DLD1 (cell line): ENCODE measurements at regions not wholly inside any gene's neighbourhood (a gene's known extent, or its start where the extent isn't known, plus 50 kb on each side); places are given as distances from the start of the nearest gene placed in this dataset.

Experiments used
- in situ Hi-C: cut with HindIII; loops from 2 replicates; pipeline ENCODE4 v1.10.0; 2017; ENCODE audit warnings: low sequenced_read_pairs

DNA sequence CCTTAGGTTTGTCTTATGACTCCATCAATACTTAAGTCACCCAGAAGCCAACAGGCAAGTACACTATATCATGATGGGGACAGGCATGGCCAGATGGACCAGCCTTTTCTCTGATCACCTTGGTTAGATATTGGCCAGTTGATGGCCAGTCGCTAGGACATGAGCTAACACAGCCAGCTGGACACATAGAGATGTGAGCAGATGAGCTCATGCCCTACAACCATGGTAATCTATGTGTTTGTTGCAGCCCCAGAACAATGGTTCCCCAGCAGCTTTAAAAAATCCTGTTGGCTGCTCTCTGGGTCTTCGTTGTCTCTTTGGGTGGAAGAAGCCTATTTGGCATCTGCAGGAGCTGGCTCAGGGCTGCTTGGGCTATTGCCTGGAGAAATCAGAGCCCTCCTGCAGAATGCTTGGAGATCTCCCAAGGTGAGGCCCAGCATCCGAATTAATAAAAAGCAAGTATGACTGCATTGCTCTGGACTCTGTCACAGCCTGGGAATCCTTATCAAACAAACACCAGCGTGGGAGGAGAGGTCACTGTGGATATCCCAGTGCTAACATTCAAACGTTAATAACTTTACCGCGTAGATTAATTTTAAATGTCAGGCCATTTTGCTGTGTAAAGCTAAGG is 62.3 kb upstream of the KLHL29 start:
- in situ Hi-C loops, result no loop called here

DNA sequence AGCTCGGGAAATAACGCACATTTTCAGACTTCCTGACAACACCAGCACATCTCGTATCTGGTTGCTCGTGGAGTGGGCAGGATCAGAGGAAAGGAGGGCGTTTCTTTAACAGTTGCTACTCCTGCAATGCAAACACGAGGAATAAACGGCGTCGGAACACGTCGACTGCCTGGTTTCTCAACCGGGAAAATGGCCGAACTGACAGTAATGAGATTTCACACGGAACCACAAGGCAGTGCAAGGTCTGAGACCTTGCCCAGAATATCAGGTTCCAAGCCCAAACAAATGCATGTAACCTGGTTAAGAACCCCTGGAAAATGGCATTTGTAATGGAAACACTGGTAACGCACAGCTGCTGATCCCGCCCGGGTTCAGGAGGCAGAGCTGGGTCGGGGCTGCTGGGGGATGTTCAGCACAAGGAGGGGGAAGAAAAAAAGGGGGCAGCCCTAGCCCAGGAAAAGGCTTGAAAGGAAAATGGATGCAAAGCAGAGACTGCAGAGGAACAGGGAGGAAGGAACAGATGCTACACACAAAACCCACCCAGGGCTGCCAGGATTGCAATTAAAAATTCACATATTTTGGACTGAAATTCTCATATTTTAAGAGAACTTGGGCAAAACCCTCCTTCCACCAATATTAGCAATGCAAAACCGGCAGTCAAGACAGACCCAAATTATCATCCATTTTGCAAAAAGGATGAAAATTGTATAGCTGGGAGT is 61.6 kb upstream of the KLHL29 start:
- in situ Hi-C loops, result no loop called here

DNA sequence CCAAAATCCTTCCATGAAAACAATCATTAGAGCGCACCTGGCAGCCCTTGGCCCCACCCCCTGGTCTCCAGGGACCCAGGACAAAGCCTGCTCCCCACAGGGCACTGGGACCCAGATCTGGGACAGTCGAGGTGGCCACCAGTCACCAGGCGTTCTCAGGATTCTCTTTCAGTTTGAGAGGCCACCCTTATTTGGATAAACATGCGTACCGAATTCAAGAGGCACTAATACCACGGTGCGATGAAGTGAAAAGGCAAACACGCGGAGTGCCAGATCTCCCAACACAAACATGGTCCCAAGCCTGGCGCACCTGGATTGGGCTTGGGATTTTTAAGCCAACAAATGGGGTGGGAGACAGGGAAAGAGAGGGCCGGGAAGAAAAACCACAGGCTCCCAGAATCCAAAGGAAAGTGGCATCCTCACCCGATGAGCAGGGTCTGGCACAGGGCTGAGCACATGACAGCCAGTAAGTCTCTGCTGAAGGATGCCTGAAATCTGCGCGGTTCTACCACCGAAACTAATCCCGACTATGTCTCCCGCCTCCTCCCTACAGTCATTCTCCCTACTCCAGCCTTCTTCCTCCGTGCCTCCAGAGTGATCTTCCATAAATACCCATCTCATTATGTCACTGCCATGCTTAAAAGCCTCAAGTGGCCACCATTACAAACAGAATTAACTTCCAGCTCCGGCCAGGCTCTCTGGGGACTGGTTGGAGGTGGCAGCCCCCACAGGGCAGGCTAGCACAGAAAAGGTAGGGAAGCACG is 60.9 kb upstream of the KLHL29 start:
- in situ Hi-C loops, result no loop called here

DNA sequence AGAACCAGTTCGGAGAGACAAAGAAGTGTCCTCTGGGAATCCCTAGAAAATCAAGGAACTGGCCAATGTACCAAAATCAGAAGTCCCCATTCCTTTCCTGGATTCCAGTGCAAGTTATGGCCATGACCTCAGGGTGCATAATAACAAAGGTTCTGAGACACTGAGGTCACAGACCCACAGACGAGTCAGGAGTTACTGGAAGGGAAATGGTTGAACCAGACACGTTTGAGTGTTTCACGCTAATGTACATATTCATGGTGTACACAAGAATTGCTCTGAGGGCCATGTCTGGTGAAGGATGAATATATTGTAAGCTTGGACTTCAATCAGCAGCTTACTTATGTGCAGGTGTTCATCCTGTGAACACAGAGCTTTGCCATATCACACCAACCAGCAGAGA is 58.6 kb upstream of the KLHL29 start:
- in situ Hi-C loops, result no loop called here

DNA sequence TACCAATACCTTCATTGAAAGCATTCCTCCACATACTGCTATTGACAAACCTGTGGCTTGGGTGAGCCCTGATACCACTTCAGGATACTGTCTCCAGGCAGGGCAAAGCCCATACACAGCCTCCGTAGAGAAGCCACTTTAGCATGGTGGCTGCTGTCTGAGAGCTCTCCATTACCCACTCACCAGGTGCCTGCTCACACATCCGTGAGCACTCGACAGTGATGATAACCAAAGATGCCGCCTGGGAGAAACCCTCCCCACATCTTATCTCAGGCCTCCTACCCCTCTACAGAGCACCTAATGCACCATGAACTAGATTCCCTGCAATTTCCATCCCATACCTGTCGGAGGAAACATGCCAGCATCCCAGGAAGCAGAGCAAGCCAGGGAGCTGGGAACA is 57.6 kb upstream of the KLHL29 start:
- in situ Hi-C loops, result no loop called here

DNA sequence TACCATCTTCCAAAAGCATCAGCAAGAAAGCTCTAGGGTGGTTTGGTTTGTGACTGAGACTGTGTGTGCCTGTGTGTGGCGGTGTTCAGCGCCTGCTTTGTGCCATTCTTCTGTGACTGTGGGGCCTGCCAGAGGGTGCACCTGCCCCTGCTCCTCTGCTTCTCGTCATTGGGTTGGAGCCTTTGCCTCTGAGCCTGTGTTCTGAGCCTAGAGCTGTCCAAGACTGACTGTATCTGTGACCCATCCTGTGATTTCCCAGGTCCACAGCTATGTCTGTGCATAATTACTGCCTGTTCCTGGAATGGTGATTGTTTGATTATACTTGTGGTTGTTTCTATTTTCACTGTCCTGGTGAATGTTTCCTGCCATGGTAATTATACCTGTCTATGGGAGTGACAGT is 57.1 kb upstream of the KLHL29 start:
- in situ Hi-C loops, result no loop called here

DNA sequence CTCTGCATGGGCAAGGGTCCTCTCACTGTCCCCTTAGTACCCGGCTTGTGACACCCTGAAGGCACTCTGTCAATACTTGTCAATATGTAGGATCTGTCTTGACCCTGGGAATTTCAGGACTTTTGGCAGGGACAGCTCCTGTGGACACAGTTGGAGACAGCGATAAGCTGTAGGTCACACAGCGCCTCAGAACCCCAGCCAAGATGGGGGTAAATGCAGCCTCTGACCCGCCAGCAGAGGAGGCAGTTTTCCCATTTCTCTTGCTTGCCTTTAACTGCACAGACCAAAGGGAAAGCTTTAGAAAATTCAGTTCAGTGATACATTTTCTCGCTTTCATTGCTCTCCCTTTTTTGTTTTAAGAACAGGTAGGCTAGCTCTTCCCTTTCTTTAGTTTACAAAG is 54.8 kb upstream of the KLHL29 start:
- in situ Hi-C loops, result no loop called here
